Transverse colon (tissue), 4 donors: ENCODE measurements at regions not wholly inside any gene's neighbourhood (a gene's known extent, or its start where the extent isn't known, plus 50 kb on each side); places are given as distances from the start of the nearest gene placed in this dataset.

ENCODE experiments used
- DNase-seq: peaks from one replicate; pipeline ENCODE4 v3.0.0-alpha.2; 2019
- H3K27ac ChIP-seq, 4 donors: fragments of 200-600 bp; sonication (generic); 2 replicates each; pipeline ENCODE4 v1.5.1; 2016 to 2018; ENCODE audit warnings: inconsistent platforms in 4 of 4
- H3K27me3 ChIP-seq: fragments of 200-600 bp; sonication (generic); 2 replicates; pipeline ENCODE4 v1.5.1; 2017; ENCODE audit warnings: inconsistent platforms
- H3K36me3 ChIP-seq, 4 donors: fragments of 200-600 bp; sonication (generic); 2 replicates each; pipeline ENCODE4 v1.5.1; 2017 to 2019; ENCODE audit warnings: inconsistent platforms in 4 of 4
- H3K4me1 ChIP-seq, 4 donors: fragments of 200-600 bp; sonication (generic); 2 replicates each; pipeline ENCODE4 v1.5.1; 2017 to 2020; ENCODE audit warnings: inconsistent platforms in 4 of 4
- H3K4me3 ChIP-seq, 4 donors: fragments of 200-600 bp; sonication (generic); 1 replicate in 1 of 4; 2 replicates in 3 of 4; pipeline versions ENCODE4 v1.5.1 to v1.6.1; 2017 to 2019; ENCODE audit warnings: inconsistent platforms in 4 of 4
- H3K9me3 ChIP-seq, 2 donors: fragments of 200-600 bp; sonication (generic); 2 replicates each; pipeline ENCODE4 v1.5.1; 2017 to 2019; ENCODE audit warnings: inconsistent platforms in 2 of 2
- CTCF ChIP-seq, 5 experiments: fragments of 200-600 bp in 3 of 5; fragments of 450-650 bp in 2 of 5; sonication (generic) in 3 of 5; IDR thresholded peaks; 1 replicate in 2 of 5; 2 replicates in 3 of 5; pipeline ENCODE4 v1.5.1; 2016 to 2017; ENCODE audit warnings: antibody characterized with exemption in 5 of 5, inconsistent platforms in 3 of 5, mild to moderate bottlenecking in 2 of 5, moderate library complexity in 1 of 5
- EP300 ChIP-seq: sonication (generic); formaldehyde crosslinking; IDR thresholded peaks from one replicate; pipeline ENCODE4 v1.6.1; 2017; ENCODE audit warnings: antibody characterized with exemption, low read depth
- POLR2A ChIP-seq: fragments of 450-650 bp; IDR thresholded peaks from one replicate; pipeline ENCODE4 v1.6.1; 2016; ENCODE audit warnings: antibody characterized with exemption, mild to moderate bottlenecking, moderate library complexity
- POLR2AphosphoS5 ChIP-seq, 3 donors: sonication (generic); formaldehyde crosslinking; IDR thresholded peaks; one replicate each; pipeline ENCODE4 v1.6.1; 2016; ENCODE audit warnings: antibody characterized with exemption in 3 of 3
- WGBS, 2 donors: methylation state at CpG; one replicate each; pipeline ENCODE4 v1.1.5; 2018; ENCODE audit warnings: low coverage in 1 of 2; 5-methylcytosine and 5-hydroxymethylcytosine counted together
- in situ Hi-C, 4 donors: fragments of 200-750 bp; cut with MboI; loops; one replicate each; pipeline versions ENCODE4 v1.15.0 to v1.15.1; 2017; ENCODE audit warnings: low sequenced_read_pairs in 3 of 4, low pct_ligation_motif_present in 1 of 4, low pct_unique_long_range_greater_than_20kb in 1 of 4
- intact Hi-C: fragments of 100-400 bp; cut with DNase I; formaldehyde crosslinking; loops from one replicate; pipeline ENCODE4 v1.15.1; 2023; ENCODE audit warnings: low total_unique reads

DNA sequence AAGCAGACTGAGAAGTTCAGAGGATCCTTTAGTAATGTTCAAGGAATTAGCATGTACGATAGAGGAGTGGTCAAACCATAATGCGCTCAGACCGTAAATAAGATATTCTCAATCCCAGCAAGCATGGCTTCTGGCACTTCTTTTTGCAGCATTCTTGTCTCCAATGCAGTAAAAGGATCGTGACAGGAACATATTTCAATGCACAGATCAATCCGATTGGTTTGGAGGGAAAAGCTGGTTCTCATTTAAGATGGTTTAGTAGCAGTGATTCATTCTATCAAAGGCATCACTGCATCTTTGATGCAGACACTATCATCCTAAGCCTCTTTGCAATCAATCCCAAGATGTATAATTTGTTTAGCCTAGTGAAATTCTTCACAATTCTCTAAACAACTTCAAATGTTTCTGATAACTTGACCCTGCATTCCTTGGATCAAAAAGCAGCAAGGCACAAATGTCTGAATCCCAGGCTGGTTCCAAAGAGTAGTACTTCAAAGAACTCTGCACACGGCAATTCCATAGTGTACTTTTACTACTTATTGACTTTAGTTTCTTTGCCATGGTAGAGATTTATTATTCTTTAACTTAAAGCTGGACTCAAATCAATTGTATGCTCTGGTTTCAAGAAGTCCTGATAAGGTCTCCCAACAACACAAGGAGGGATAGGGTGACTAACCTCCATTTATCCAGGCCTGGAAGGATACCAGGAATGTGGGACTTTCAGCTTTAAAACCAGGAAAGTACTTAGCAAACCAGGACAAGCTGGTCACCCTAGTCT lies 96.8 kb upstream of the MDM1 start:
- peaks cover 0 to 38% (median 17%) of the 10 kb centered on the region in 4 donors for H3K4me1 ChIP-seq
- no peak overlapping the region for H3K4me3 ChIP-seq
- no peaks in the 10 kb centered on the region for H3K36me3 ChIP-seq
- H3K9me3 ChIP-seq, result no peaks in the 10 kb centered on the region
- in situ Hi-C loops (no loop called here), intact Hi-C loops (no loop called here)
- WGBS, 2 donors, result 52 to 80% methylated on average over 5 to 6 of the region's 6 CpGs
- no peak for DNase-seq
- H3K27me3 ChIP-seq, result no peaks in the 10 kb centered on the region
- peak overlapping the region in 2 of 4 donors; percentile 15 to 31 for H3K27ac ChIP-seq
- TF ChIP-seq POLR2A (no peak), EP300 (no peak), CTCF (IDR thresholded peaks at IDR 0.05) (no peak), POLR2AphosphoS5 (IDR thresholded peaks at IDR 0.05) (no peak)

- intact Hi-C loops (no loop called here), in situ Hi-C loops (no loop called here)
- no peaks in the 10 kb centered on the region for H3K9me3 ChIP-seq
- TF ChIP-seq POLR2A, result no peak
- no peak for TF ChIP-seq POLR2AphosphoS5 (IDR thresholded peaks at IDR 0.05)
- no peak for TF ChIP-seq EP300
- TF ChIP-seq CTCF (IDR thresholded peaks at IDR 0.05), result no peak
- no peaks in the 10 kb centered on the region for H3K27me3 ChIP-seq
- 75 to 79% methylated on average over 4 of the region's 4 CpGs for WGBS, 2 donors
- DNase-seq, result no peak
- H3K4me3 ChIP-seq, result no peak overlapping the region
- peaks cover 0 to 38% (median 17%) of the 10 kb centered on the region in 4 donors for H3K4me1 ChIP-seq
- no peaks in the 10 kb centered on the region for H3K36me3 ChIP-seq
- H3K27ac ChIP-seq, result peak overlapping the region in 2 of 4 donors; percentile 15 to 31
Observed at GRCh38 chr12:68429696-68430095, 97.5 kb upstream of the MDM1 start.

- H3K27ac ChIP-seq, result no peak overlapping the region
- H3K4me3 ChIP-seq, result no peak overlapping the region
- H3K27me3 ChIP-seq, result no peaks in the 10 kb centered on the region
- DNase-seq, result no peak
- no peaks in the 10 kb centered on the region for H3K9me3 ChIP-seq
- H3K4me1 ChIP-seq, result peaks cover 0 to 38% (median 17%) of the 10 kb centered on the region in 4 donors
- H3K36me3 ChIP-seq, result no peaks in the 10 kb centered on the region
- 71 to 72% methylated on average over 5 to 6 of the region's 6 CpGs for WGBS, 2 donors
- in situ Hi-C loops (no loop called here), intact Hi-C loops (no loop called here)
- TF ChIP-seq POLR2A (no peak), POLR2AphosphoS5 (IDR thresholded peaks at IDR 0.05) (no peak), EP300 (no peak), CTCF (IDR thresholded peaks at IDR 0.05) (no peak)
Observed at GRCh38 chr12:68431786-68432185, 99.6 kb upstream of the MDM1 start.

GRCh38 chr12:68432622-68433021 lies 100.5 kb upstream of the MDM1 start:
- H3K27ac ChIP-seq, result peak overlapping the region in 3 of 4 donors; percentile 6 to 54 (median 15)
- H3K27me3 ChIP-seq, result no peaks in the 10 kb centered on the region
- intact Hi-C loops (no loop called here), in situ Hi-C loops (no loop called here)
- H3K4me3 ChIP-seq, result no peak overlapping the region
- no peak for DNase-seq
- no peak for TF ChIP-seq POLR2AphosphoS5 (IDR thresholded peaks at IDR 0.05)
- no peak for TF ChIP-seq EP300
- TF ChIP-seq POLR2A, result no peak
- no peak for TF ChIP-seq CTCF (IDR thresholded peaks at IDR 0.05)
- H3K9me3 ChIP-seq, result no peaks in the 10 kb centered on the region
- H3K4me1 ChIP-seq, result peaks cover 0 to 38% (median 17%) of the 10 kb centered on the region in 4 donors
- no peaks in the 10 kb centered on the region for H3K36me3 ChIP-seq
